Liver (tissue), 8 donors: ENCODE measurements at regions not wholly inside any gene's neighbourhood (a gene's known extent, or its start where the extent isn't known, plus 50 kb on each side); places are given as distances from the start of the nearest gene placed in this dataset.

ENCODE experiments used
- DNase-seq: peaks from one replicate; pipeline ENCODE4 v3.0.0-alpha.2; 2017; ENCODE audit warnings: low spot score
- H3K27ac ChIP-seq, 2 donors: one replicate each; pipeline ENCODE4 v1.7.0; 2013; ENCODE audit warnings: inconsistent platforms in 2 of 2, low read length in 2 of 2, control low read depth in 1 of 2, low read depth in 1 of 2, mild to moderate bottlenecking in 1 of 2
- H3K27me3 ChIP-seq, 4 donors: one replicate each; pipeline versions ENCODE4 v1.6.1 to v1.7.0; 2013; ENCODE audit warnings: low read length in 3 of 4, inconsistent platforms in 1 of 4, mild to moderate bottlenecking in 1 of 4, moderate library complexity in 1 of 4; ENCODE audit not compliant: control insufficient read depth in 4 of 4, insufficient read depth in 4 of 4
- H3K36me3 ChIP-seq, 4 donors: one replicate each; pipeline versions ENCODE4 v1.6.1 to v1.7.0; 2013; ENCODE audit warnings: low read length in 3 of 4, mild to moderate bottlenecking in 3 of 4, low read depth in 1 of 4, moderate library complexity in 1 of 4; ENCODE audit not compliant: control insufficient read depth in 4 of 4, insufficient read depth in 3 of 4
- H3K4me1 ChIP-seq, 4 donors: one replicate each; pipeline versions ENCODE4 v1.6.1 to v1.7.0; 2013; ENCODE audit warnings: low read length in 3 of 4, mild to moderate bottlenecking in 3 of 4, moderate library complexity in 1 of 4; ENCODE audit not compliant: control insufficient read depth in 4 of 4, insufficient read depth in 4 of 4
- H3K4me3 ChIP-seq, 3 donors: one replicate each; pipeline versions ENCODE4 v1.6.1 to v1.7.0; 2013; ENCODE audit warnings: low read length in 3 of 3, control low read depth in 1 of 3, low read depth in 1 of 3, mild to moderate bottlenecking in 1 of 3
- H3K9ac ChIP-seq, 2 donors: one replicate each; pipeline ENCODE4 v1.7.0; 2013; ENCODE audit warnings: low read length in 2 of 2, mild to moderate bottlenecking in 2 of 2, moderate library complexity in 2 of 2, control low read depth in 1 of 2, low read depth in 1 of 2
- H3K9me3 ChIP-seq, 4 donors: one replicate each; pipeline versions ENCODE4 v1.6.1 to v1.7.0; 2013; ENCODE audit warnings: low read length in 3 of 4; ENCODE audit not compliant: control insufficient read depth in 4 of 4
- EGR1 ChIP-seq, 2 donors: IDR thresholded peaks; 2 replicates each; pipeline ENCODE4 v1.6.1; 2016 to 2018; ENCODE audit warnings: antibody characterized with exemption in 2 of 2, low read depth in 2 of 2
- FOXA1 ChIP-seq: IDR thresholded peaks from 2 replicates; pipeline ENCODE4 v1.6.1; 2016; ENCODE audit warnings: antibody characterized with exemption
- FOXA2 ChIP-seq: IDR thresholded peaks from 2 replicates; pipeline ENCODE4 v1.6.1; 2016; ENCODE audit warnings: antibody characterized with exemption
- GABPA ChIP-seq, 2 donors: IDR thresholded peaks in 1 of 2; conservative IDR thresholded peaks in 1 of 2; 2 replicates each; pipeline ENCODE4 v1.6.1; 2016; ENCODE audit warnings: antibody characterized with exemption in 2 of 2, mild to moderate bottlenecking in 1 of 2, moderate library complexity in 1 of 2
- HNF4A ChIP-seq, 2 donors: conservative IDR thresholded peaks; 2 replicates each; pipeline ENCODE4 v1.6.1; 2016; ENCODE audit warnings: antibody characterized with exemption in 2 of 2, mild to moderate bottlenecking in 2 of 2
- HNF4G ChIP-seq: IDR thresholded peaks from 2 replicates; pipeline ENCODE4 v1.6.1; 2016; ENCODE audit warnings: antibody characterized with exemption
- JUND ChIP-seq, 2 donors: IDR thresholded peaks; 2 replicates each; pipeline ENCODE4 v1.6.1; 2016; ENCODE audit warnings: antibody characterized with exemption in 2 of 2
- NR2F2 ChIP-seq: IDR thresholded peaks from 2 replicates; pipeline ENCODE4 v1.6.1; 2016; ENCODE audit warnings: antibody characterized with exemption
- RAD21 ChIP-seq, 2 donors: IDR thresholded peaks; 2 replicates each; pipeline ENCODE4 v1.6.1; 2016; ENCODE audit warnings: antibody characterized with exemption in 2 of 2, mild to moderate bottlenecking in 2 of 2
- RXRA ChIP-seq, 2 donors: IDR thresholded peaks; 2 replicates each; pipeline ENCODE4 v1.6.1; 2017 to 2018; ENCODE audit warnings: antibody characterized with exemption in 2 of 2, mild to moderate bottlenecking in 1 of 2
- SP1 ChIP-seq: IDR thresholded peaks from 2 replicates; pipeline ENCODE4 v1.6.1; 2018; ENCODE audit warnings: antibody characterized with exemption, mild to moderate bottlenecking
- TAF1 ChIP-seq: conservative IDR thresholded peaks from 2 replicates; pipeline ENCODE4 v1.6.1; 2016; ENCODE audit warnings: antibody characterized with exemption, mild to moderate bottlenecking
- YY1 ChIP-seq: IDR thresholded peaks from 2 replicates; pipeline ENCODE4 v1.6.1; 2016; ENCODE audit warnings: antibody characterized with exemption, mild to moderate bottlenecking
- WGBS: extraction: QIAGEN DNeasy Blood & Tissue Kit; methylation state at CpG from one replicate; pipeline ENCODE4 v1.1.7; 2013; 5-methylcytosine and 5-hydroxymethylcytosine counted together
- TF ChIP-seq, protein P1 (sequence below): fragments of 150-350 bp; IDR thresholded peaks from 2 replicates; pipeline ENCODE4 v1.5.1; 2017; ENCODE audit warnings: improper control_type of control experiment, low read depth, low read length; ENCODE audit not compliant: missing input control
- TF ChIP-seq, protein P2 (sequence below): IDR thresholded peaks from 2 replicates; pipeline ENCODE4 v1.6.1; 2016; ENCODE audit warnings: antibody characterized with exemption
- TF ChIP-seq, protein P3 (sequence below): IDR thresholded peaks from 2 replicates; pipeline ENCODE4 v1.6.1; 2016; ENCODE audit warnings: antibody characterized with exemption, mild to moderate bottlenecking
- TF ChIP-seq, protein P4 (sequence below): IDR thresholded peaks from 2 replicates; pipeline ENCODE4 v1.6.1; 2016; ENCODE audit warnings: antibody characterized with exemption
- TF ChIP-seq, protein P5 (sequence below): IDR thresholded peaks from 2 replicates; pipeline ENCODE4 v1.6.1; 2016; ENCODE audit warnings: antibody characterized with exemption
- donor health status: healthy.
- donor health status: healthy.
- donor health status: healthy.
- donor health status: healthy.
- donor health status: healthy.

DNA sequence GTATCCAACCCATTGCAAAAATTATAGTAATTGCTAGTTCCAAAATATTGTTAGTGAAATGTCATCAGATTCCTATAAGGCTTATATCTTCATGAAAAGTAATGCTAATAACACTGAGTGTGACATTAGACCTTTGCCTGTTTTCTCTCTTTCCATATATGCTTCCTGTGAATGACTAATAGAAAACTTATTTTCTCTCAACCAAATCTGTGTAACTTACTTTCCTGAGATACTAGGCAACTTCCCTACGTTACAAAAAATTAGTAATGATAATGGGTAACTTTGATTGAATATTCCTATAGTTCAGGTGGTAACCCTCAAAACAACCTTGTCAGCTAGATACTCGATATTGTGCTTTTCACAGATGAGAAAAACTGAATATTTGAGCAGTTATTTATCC, 124.2 kb upstream of the HNRNPU start:
- WGBS: 95% methylated on average over 2 of the region's 2 CpGs
- Histone ChIP-seq H3K4me1 (no peaks in the 10 kb centered on the region), H3K4me3 (no peak overlapping the region), H3K9ac (no peak overlapping the region), H3K27me3 (no peaks in the 10 kb centered on the region), H3K27ac (no peak overlapping the region), H3K36me3 (no peaks in the 10 kb centered on the region), H3K9me3 (no peaks in the 10 kb centered on the region)
- no peak for DNase-seq
- TF ChIP-seq EGR1 (IDR thresholded peaks at IDR 0.05; ENCODE audit: low read depth in 2 of 2) (no peak), RXRA (IDR thresholded peaks at IDR 0.05) (no peak), HNF4G (no peak), SP1 (no peak), FOXA2 (no peak), RAD21 (IDR thresholded peaks at IDR 0.05) (no peak), GABPA (IDR thresholded peaks at IDR 0.05 in 1 of 2, conservative IDR thresholded peaks at IDR 0.05 in 1 of 2) (no peak), HNF4A (conservative IDR thresholded peaks at IDR 0.05) (no peak), TAF1 (no peak), JUND (IDR thresholded peaks at IDR 0.05) (no peak), YY1 (no peak), NR2F2 (no peak)
- TF ChIP-seq, protein P1, sequence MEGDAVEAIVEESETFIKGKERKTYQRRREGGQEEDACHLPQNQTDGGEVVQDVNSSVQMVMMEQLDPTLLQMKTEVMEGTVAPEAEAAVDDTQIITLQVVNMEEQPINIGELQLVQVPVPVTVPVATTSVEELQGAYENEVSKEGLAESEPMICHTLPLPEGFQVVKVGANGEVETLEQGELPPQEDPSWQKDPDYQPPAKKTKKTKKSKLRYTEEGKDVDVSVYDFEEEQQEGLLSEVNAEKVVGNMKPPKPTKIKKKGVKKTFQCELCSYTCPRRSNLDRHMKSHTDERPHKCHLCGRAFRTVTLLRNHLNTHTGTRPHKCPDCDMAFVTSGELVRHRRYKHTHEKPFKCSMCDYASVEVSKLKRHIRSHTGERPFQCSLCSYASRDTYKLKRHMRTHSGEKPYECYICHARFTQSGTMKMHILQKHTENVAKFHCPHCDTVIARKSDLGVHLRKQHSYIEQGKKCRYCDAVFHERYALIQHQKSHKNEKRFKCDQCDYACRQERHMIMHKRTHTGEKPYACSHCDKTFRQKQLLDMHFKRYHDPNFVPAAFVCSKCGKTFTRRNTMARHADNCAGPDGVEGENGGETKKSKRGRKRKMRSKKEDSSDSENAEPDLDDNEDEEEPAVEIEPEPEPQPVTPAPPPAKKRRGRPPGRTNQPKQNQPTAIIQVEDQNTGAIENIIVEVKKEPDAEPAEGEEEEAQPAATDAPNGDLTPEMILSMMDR: no peak
- TF ChIP-seq, protein P2, sequence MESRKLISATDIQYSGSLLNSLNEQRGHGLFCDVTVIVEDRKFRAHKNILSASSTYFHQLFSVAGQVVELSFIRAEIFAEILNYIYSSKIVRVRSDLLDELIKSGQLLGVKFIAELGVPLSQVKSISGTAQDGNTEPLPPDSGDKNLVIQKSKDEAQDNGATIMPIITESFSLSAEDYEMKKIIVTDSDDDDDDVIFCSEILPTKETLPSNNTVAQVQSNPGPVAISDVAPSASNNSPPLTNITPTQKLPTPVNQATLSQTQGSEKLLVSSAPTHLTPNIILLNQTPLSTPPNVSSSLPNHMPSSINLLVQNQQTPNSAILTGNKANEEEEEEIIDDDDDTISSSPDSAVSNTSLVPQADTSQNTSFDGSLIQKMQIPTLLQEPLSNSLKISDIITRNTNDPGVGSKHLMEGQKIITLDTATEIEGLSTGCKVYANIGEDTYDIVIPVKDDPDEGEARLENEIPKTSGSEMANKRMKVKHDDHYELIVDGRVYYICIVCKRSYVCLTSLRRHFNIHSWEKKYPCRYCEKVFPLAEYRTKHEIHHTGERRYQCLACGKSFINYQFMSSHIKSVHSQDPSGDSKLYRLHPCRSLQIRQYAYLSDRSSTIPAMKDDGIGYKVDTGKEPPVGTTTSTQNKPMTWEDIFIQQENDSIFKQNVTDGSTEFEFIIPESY: no peak
- TF ChIP-seq, protein P3, sequence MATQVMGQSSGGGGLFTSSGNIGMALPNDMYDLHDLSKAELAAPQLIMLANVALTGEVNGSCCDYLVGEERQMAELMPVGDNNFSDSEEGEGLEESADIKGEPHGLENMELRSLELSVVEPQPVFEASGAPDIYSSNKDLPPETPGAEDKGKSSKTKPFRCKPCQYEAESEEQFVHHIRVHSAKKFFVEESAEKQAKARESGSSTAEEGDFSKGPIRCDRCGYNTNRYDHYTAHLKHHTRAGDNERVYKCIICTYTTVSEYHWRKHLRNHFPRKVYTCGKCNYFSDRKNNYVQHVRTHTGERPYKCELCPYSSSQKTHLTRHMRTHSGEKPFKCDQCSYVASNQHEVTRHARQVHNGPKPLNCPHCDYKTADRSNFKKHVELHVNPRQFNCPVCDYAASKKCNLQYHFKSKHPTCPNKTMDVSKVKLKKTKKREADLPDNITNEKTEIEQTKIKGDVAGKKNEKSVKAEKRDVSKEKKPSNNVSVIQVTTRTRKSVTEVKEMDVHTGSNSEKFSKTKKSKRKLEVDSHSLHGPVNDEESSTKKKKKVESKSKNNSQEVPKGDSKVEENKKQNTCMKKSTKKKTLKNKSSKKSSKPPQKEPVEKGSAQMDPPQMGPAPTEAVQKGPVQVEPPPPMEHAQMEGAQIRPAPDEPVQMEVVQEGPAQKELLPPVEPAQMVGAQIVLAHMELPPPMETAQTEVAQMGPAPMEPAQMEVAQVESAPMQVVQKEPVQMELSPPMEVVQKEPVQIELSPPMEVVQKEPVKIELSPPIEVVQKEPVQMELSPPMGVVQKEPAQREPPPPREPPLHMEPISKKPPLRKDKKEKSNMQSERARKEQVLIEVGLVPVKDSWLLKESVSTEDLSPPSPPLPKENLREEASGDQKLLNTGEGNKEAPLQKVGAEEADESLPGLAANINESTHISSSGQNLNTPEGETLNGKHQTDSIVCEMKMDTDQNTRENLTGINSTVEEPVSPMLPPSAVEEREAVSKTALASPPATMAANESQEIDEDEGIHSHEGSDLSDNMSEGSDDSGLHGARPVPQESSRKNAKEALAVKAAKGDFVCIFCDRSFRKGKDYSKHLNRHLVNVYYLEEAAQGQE: no peak
- TF ChIP-seq, protein P4, sequence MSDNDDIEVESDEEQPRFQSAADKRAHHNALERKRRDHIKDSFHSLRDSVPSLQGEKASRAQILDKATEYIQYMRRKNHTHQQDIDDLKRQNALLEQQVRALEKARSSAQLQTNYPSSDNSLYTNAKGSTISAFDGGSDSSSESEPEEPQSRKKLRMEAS: no peak
- TF ChIP-seq, protein P5, sequence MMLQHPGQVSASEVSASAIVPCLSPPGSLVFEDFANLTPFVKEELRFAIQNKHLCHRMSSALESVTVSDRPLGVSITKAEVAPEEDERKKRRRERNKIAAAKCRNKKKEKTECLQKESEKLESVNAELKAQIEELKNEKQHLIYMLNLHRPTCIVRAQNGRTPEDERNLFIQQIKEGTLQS: no peak

DNA sequence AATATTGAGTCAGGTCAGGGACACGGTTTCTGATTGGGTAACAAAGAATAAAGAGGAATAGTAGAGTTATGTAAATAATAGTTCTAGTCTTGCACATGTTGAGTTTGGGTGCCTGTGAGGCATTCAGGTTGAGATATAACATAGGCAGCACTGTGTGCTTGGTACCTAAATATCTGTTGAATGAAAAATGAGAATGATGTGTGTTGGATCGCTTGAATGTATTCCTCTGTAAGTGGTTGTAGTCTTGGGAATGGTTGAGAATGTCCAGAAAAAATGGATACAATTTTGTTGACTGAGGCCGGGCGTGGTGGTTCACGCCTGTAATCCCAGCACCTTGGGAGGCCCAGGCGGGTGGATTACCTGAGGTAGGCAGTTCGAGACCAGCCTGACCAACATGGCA, 116.3 kb upstream of the HNRNPU start:
- Histone ChIP-seq H3K36me3 (no peaks in the 10 kb centered on the region), H3K27me3 (no peaks in the 10 kb centered on the region), H3K9me3 (no peaks in the 10 kb centered on the region), H3K27ac (no peak overlapping the region), H3K4me3 (no peak overlapping the region), H3K4me1 (no peaks in the 10 kb centered on the region), H3K9ac (no peak overlapping the region)
- 95% methylated on average over 7 of the region's 7 CpGs for WGBS
- TF ChIP-seq SP1 (no peak), RXRA (IDR thresholded peaks at IDR 0.05) (no peak), FOXA1 (no peak), TAF1 (no peak), RAD21 (IDR thresholded peaks at IDR 0.05) (no peak), FOXA2 (no peak), EGR1 (IDR thresholded peaks at IDR 0.05; ENCODE audit: low read depth in 2 of 2) (no peak)
- TF ChIP-seq, protein P5: no peak
- TF ChIP-seq, protein P2: no peak
- TF ChIP-seq, protein P1: no peak
- no peak for DNase-seq
